Right ventricle myocardium inferior (tissue), 1 donor: ENCODE measurements at regions not wholly inside any gene's neighbourhood (a gene's known extent, or its start where the extent isn't known, plus 50 kb on each side); places are given as distances from the start of the nearest gene placed in this dataset.
"Not testable (repeated sequence)": the region's sequence is repeated elsewhere in the genome, so short reads cannot be mapped to it uniquely, and the experiment has no call there.

Source experiments
- ATAC-seq: fragments of 200-7000 bp; cut with Tn5 transposase; one replicate; pipeline ENCODE4 v1.9.1; 2020; ENCODE audit warnings: mild to moderate bottlenecking, moderate library complexity
- DNase-seq: peaks from one replicate; pipeline ENCODE4 v3.0.0; 2021; ENCODE audit errors: missing footprints
- intact Hi-C: fragments of 100-400 bp; cut with DNase I; formaldehyde crosslinking; loops from one replicate; pipeline ENCODE4 v1.11.0; 2022
- donor health status: DM: no; HTN: yes; CAD: no; lungs with severe emphysema.

GRCh38 chr10:42991442-42992098 lies 85.3 kb upstream of the RET start:
- DNase-seq: peak; percentile 45
- no peak for ATAC-seq
- intact Hi-C loops: no loop called here

GRCh38 chr10:42992156-42992956 lies 84.5 kb upstream of the RET start:
- intact Hi-C loops: no loop called here
- DNase-seq (peak; percentile 46), ATAC-seq (no peak)

GRCh38 chr10:42992957-42993390 lies 83.9 kb upstream of the RET start:
- DNase-seq (peak; percentile 68), ATAC-seq (no peak)
- intact Hi-C loops: no loop called here

GRCh38 chr10:42994909-42995308 lies 82.0 kb upstream of the RET start:
- DNase-seq, ATAC-seq, intact Hi-C loops: not testable (repeated sequence)

- ATAC-seq: no peak
- no peak for DNase-seq
- intact Hi-C loops: no loop called here
These were observed 81.3 kb upstream of the RET start for GRCh38 chr10:42995537-42995936.

- DNase-seq (no peak), ATAC-seq (no peak)
- intact Hi-C loops: no loop called here
These were observed 80.3 kb upstream of the RET start for GRCh38 chr10:42996588-42996987.

GRCh38 chr10:42997151-42997848 lies 79.6 kb upstream of the RET start:
- ATAC-seq: no peak
- intact Hi-C loops: no loop called here
- peak; percentile 31 for DNase-seq

- intact Hi-C loops: no loop called here
- no peak for ATAC-seq
- DNase-seq: no peak
These were observed 79.1 kb upstream of the RET start for GRCh38 chr10:42997849-42998165.

- DNase-seq: no peak
- no peak for ATAC-seq
- intact Hi-C loops: no loop called here
These were observed 78.1 kb upstream of the RET start for GRCh38 chr10:42998481-42999384.

- intact Hi-C loops: no loop called here
- ATAC-seq (no peak), DNase-seq (peak; percentile 47)
These were observed 77.4 kb upstream of the RET start for GRCh38 chr10:42999385-43000020.

GRCh38 chr10:43000021-43000411 lies 76.9 kb upstream of the RET start:
- ATAC-seq (no peak), DNase-seq (no peak)
- intact Hi-C loops: no loop called here

GRCh38 chr10:43000651-43001426 lies 76.0 kb upstream of the RET start:
- peak; percentile 40 for DNase-seq
- intact Hi-C loops: no loop called here

GRCh38 chr10:43001427-43001795 lies 75.5 kb upstream of the RET start:
- ATAC-seq (no peak), DNase-seq (no peak)
- intact Hi-C loops: no loop called here

More at GRCh38 chr10:43000651-43001426, 76.0 kb upstream of the RET start:
- no peak for ATAC-seq

- no peak for ATAC-seq
- intact Hi-C loops: no loop called here
- DNase-seq: no peak
These were observed 74.3 kb upstream of the RET start for GRCh38 chr10:43002596-43002995.

- ATAC-seq (no peak), DNase-seq (no peak)
- intact Hi-C loops: no loop called here
These were observed 70.4 kb upstream of the RET start for GRCh38 chr10:43006490-43006889.

- no peak for ATAC-seq
- no peak for DNase-seq
- intact Hi-C loops: no loop called here
These were observed 64.3 kb upstream of the RET start for GRCh38 chr10:43012578-43012977.

GRCh38 chr10:43013065-43013464 lies 63.8 kb upstream of the RET start:
- ATAC-seq (no peak), DNase-seq (no peak)
- intact Hi-C loops: no loop called here

GRCh38 chr10:43024524-43024923 lies 52.3 kb upstream of the RET start:
- no peak for ATAC-seq
- intact Hi-C loops: no loop called here
- no peak for DNase-seq
